ENCODE measurements at regions not wholly inside any gene's neighbourhood (a gene's known extent, or its start where the extent isn't known, plus 50 kb on each side); places are given as distances from the start of the nearest gene placed in this dataset.
"Not testable (repeated sequence)": the region's sequence is repeated elsewhere in the genome, so short reads cannot be mapped to it uniquely, and the experiment has no call there.

DNA sequence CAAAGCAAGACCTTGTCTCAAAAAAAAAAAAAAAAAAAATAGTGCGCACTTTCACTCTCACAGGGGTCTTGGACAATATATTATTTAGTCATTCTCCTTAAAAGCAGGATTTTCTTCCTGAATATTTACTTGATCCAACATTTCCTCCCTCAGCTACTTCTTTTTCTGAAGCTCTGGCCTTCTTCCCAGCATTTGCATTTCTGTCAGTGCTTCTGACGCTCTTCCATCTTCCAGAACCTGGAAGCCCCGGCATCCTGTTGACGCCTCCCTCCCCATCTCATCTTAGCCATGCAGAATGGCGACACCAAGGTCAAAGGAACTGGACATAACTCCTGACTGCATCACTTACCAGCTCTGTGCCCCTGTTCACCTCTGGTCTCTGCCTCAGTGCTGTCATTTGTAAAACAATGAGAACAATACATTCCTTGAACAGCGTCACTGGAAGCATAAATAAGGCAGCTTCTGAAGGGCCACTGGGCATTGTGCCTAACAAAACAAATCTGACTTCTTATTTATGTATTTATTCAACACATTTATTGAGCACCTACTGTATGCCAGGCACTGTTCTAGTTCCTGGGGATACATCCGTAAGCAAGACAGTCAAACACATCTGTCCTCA, 90.9 kb upstream of the MDM1 start:
- DNase-seq (ENCODE audit: low read depth in 2 of 2): no peak

GRCh38 chr12:68425998-68426397, 93.8 kb upstream of the MDM1 start:
- no peak for DNase-seq (ENCODE audit: low read depth in 2 of 2)

DNA sequence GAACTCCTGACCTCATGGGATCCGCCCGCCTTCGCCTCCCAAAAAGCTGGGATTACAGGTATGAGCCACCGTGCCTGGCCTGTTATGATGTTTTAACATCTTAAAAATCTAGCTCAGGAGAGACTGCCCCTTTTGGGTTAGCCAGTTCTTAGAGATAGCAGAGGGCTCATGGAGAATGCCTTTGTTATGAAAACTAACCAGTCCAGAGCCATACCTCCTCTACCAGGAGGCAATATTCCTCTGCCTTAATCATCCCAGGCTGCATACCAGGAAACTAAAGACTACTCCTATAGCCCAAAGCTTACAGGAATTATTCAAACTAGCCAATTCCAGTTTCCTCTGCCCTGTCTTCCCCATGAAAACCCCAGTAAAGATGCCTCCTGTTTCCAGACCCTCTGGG, 96.0 kb upstream of the MDM1 start:
- DNase-seq (ENCODE audit: low read depth in 2 of 2): no peak

DNA sequence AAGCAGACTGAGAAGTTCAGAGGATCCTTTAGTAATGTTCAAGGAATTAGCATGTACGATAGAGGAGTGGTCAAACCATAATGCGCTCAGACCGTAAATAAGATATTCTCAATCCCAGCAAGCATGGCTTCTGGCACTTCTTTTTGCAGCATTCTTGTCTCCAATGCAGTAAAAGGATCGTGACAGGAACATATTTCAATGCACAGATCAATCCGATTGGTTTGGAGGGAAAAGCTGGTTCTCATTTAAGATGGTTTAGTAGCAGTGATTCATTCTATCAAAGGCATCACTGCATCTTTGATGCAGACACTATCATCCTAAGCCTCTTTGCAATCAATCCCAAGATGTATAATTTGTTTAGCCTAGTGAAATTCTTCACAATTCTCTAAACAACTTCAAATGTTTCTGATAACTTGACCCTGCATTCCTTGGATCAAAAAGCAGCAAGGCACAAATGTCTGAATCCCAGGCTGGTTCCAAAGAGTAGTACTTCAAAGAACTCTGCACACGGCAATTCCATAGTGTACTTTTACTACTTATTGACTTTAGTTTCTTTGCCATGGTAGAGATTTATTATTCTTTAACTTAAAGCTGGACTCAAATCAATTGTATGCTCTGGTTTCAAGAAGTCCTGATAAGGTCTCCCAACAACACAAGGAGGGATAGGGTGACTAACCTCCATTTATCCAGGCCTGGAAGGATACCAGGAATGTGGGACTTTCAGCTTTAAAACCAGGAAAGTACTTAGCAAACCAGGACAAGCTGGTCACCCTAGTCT, 96.8 kb upstream of the MDM1 start:
- DNase-seq (ENCODE audit: low read depth in 2 of 2): no peak

DNA sequence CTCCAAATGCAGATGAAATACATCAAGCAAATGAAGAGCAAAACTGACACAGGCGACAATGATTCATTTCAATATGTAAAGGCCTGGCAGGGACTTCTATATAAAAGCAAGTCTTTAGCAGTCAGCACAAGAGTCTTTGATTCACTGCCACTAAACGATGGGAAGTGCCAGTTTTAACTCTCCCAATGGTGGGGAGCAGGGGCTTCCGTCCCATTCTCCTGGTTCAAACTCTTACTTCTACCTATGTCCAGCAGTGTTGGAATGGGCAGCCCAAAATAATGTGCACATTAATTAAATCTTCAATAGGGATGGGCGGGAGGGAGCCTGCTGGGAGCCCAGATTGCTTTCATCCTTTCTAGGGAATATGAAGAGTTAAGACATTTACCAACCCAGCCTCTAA, 97.5 kb upstream of the MDM1 start:
- no peak for DNase-seq (ENCODE audit: low read depth in 2 of 2)

DNA sequence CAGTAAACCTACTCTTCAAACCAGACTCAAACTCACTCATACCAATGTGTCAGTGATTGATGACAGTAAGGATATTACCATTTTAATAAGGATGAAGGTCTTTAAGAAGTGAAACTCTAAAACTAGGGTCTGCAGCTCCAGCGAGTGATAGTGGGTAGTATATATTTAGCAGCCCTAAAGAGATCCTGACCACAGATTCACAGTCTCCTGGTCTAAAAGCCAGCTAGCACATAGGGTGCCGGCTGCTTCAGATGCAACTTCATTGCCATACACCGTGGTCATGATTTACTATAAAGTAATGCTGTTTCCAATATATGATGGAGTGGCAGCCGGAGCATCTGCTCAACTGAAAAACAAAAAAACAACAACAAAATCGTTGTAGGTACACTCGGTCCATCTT, 99.6 kb upstream of the MDM1 start:
- no peak for DNase-seq (ENCODE audit: low read depth in 2 of 2)

DNA sequence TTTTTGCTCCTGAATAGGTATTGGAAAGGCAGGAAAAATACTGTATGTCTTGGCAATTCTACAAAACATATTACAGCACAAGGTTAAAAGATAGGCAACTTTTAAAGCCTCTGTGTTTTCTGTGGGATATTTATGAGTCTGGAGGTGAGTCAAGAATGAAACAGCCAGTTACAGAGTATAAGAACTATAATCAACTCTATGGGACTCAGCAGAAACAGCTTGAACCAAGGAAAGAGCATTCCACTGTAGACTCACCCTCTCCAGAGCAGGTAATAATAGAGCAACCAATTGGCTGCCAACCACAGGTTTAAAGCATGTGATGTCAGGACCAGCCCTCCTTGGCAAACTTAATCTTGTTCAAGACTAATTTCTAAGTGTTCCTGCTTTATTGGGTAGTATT, 100.5 kb upstream of the MDM1 start:
- no peak for DNase-seq (ENCODE audit: low read depth in 2 of 2)

GRCh38 chr12:68434391-68435298, 102.5 kb upstream of the MDM1 start:
- no peak for DNase-seq (ENCODE audit: low read depth in 2 of 2)

DNA sequence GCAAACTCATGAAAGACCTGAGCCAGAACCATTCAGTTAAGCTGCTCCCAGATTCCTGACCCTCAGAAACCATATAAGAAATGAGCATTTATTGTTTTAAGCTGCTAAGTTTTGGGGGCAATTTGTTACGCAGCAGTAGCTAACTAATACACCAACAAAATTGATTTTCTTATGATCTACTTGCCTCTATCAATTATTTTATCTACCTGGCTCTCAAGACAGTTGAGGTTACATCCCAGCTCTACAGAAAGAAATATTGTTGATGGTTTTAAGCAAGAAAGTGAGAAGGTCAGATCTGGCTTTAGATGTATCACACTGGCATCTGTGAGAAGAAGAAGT, 103.1 kb upstream of the MDM1 start:
- DNase-seq (ENCODE audit: low read depth in 2 of 2): no peak

- DNase-seq (ENCODE audit: low read depth in 2 of 2): no peak
These were observed 103.7 kb upstream of the MDM1 start for GRCh38 chr12:68435816-68436215.

GRCh38 chr12:68438601-68439000, 106.4 kb upstream of the MDM1 start:
- DNase-seq (ENCODE audit: low read depth in 2 of 2): no peak

DNA sequence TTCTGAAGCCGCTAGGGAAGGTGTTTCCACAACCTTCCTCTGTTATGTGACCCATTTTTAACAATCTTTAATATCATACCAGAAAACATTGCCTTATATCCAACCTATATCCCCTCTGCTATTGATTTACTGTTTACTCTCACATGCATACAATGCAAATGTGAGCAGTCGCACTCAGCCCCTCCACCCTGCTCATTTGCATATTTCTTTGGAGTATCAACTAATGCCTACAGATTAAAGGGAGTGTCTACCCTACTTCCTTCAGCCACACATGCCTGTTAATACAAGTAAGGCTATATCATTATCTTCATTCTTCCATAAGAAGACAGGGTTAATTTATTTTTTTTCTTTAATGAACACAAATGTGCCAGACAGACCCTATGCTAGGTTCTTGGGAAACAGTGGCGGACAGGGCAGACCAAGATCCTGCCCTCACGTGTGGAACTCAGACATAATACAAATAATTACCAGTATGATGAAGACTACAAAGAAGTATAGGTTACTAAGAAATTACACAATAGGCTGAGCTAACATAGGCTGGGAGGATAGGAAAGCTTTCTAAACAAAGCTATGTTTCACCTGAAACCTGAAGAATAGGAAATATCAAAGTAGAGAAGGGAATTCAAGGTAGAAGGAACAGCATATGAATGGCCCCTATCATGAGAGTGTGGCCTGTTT, 107.3 kb upstream of the MDM1 start:
- no peak for DNase-seq (ENCODE audit: low read depth in 2 of 2)

DNA sequence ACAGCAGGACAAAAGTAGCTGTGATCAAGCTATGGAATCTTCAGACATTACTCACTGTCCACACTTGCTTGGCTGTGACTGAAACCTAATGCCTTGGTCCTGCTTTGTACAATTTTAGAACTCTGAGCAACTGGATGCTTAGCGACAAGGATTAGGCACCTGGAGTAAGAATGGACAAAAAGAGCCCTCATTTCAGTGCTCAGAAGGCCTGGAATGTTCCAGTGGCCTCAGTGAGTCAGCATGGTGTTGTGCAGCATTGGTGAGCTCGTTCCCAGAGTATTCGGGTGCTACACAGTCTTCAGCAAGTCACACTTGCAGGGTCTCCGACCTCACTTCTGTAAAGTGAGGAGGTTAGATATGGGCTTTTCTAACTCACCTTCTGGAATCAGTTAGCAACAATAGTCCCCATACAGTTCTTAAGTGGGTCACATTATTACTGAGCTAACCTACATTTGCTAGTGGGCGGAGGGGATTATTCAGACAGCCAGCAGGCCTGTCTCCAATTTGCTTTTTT, 108.0 kb upstream of the MDM1 start:
- DNase-seq (ENCODE audit: low read depth in 2 of 2): no peak

DNA sequence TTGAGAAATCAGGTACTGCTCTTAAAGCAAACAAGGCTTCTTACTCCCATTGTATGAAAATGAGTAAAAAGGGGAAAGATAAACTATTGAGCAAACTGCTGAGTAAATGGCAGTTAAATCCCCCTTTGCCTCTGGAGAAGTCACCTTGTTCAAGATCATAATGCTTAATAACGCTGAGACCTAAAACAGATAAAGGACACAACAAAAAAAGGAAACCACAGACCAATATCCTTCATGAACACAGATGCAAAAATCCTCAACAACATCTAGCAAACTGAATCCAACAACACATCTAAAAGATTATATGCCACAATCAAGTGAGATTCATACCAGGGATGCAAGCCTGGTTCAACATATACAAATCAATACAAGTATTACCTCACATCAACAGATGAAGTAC, 109.0 kb upstream of the MDM1 start:
- DNase-seq (ENCODE audit: low read depth in 2 of 2): no peak

GRCh38 chr12:68442353-68442972, 110.3 kb upstream of the MDM1 start:
- DNase-seq (ENCODE audit: low read depth in 2 of 2): not testable (repeated sequence)

- DNase-seq (ENCODE audit: low read depth in 2 of 2): not testable (repeated sequence)
These were observed 111.5 kb upstream of the MDM1 start for GRCh38 chr12:68443695-68444094.

- no peak for DNase-seq (ENCODE audit: low read depth in 2 of 2)
These were observed 113.7 kb upstream of the MDM1 start for GRCh38 chr12:68445824-68446223.

GRCh38 chr12:68446384-68446783, 114.2 kb upstream of the MDM1 start:
- DNase-seq (ENCODE audit: low read depth in 2 of 2): no peak

DNA sequence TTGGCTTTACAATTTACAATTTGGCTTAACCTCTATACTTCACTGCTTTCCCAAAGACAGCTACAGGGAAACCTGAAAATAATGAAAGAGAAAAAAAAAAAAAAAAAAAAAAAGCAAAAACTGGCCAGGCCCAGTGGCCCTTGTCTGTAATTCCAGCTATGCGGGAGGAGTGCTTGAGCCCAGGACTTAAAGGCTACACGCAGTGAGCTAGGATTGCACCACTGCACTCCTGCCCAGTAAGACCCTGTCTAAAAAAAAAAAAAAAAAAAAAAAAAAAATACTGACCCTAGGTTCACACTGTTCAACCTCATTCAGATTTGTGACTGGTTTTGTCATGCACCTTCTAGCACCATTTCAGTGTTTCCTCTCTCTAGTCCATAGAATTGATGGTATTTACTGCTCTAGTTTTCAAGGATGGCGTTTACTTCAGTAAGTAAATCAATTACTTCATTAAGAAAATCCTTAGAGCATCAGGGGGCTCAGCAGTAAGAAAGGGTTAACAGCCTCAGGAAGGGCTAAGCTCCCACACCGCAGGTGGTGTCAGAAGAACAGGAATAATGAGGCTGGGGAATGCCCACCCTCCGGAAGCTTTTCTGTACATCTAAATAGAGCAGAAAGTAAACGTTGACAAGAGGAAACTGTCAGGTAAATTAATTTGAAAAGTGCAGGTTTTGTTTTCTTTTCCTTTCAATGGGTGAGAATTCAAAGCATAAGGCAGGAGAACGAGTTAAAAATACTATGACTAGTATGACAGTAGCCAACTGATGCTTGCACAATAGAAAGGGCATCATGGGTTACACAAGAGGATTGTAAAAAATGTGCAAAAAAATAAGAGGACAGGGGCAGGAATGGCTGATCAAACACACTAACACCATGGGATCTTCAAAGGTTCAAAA, 115.0 kb upstream of the MDM1 start:
- no peak for DNase-seq (ENCODE audit: low read depth in 2 of 2)

DNA sequence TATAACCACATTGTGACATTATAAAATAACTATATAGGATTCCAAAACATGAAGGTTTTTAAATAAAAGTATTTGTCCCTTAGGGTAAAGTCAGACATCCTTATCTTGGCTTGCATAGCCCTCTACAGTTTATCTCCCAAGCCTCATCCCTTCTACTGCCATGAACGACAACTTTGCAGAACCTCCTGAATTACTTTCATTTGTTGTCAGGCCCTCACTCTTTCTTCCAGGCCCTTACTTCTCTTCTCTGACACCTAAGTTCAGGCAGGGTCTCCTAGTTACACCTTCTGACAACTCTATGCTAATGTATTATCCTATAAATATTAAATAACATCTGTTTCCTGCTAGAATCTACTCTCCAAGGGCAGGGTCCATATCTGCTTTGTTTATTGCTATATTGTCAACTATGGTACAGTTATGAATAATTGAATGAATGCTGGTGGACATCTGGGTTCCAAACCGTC, 115.7 kb upstream of the MDM1 start:
- no peak for DNase-seq (ENCODE audit: low read depth in 2 of 2)
